ENCODE measurements at regions not wholly inside any gene's neighbourhood (a gene's known extent, or its start where the extent isn't known, plus 50 kb on each side); places are given as distances from the start of the nearest gene placed in this dataset.

GRCh38 chr12:92535961-92536360 is 166.8 kb upstream of the PLEKHG7 start:
- no peak for DNase-seq (ENCODE audit: low spot score)

GRCh38 chr12:92533280-92533890 is 169.4 kb upstream of the PLEKHG7 start:
- no peak for DNase-seq (ENCODE audit: low spot score)

- DNase-seq (ENCODE audit: low spot score) = no peak
Measured at GRCh38 chr12:92530706-92531105, 172.1 kb upstream of the PLEKHG7 start.

GRCh38 chr12:92529944-92530343 is 172.8 kb upstream of the PLEKHG7 start:
- no peak for DNase-seq (ENCODE audit: low spot score)

GRCh38 chr12:92528586-92528985 is 174.2 kb upstream of the PLEKHG7 start:
- no peak for DNase-seq (ENCODE audit: low spot score)

GRCh38 chr12:92528097-92528496 is 174.7 kb upstream of the PLEKHG7 start:
- DNase-seq (ENCODE audit: low spot score) = no peak

- DNase-seq (ENCODE audit: low spot score) = no peak
Measured at GRCh38 chr12:92524489-92524888, 178.3 kb upstream of the PLEKHG7 start.

GRCh38 chr12:92520511-92520910 is 182.3 kb upstream of the PLEKHG7 start:
- no peak for DNase-seq (ENCODE audit: low spot score)

- no peak for DNase-seq (ENCODE audit: low spot score)
Measured at GRCh38 chr12:92519284-92519683, 183.5 kb upstream of the PLEKHG7 start.

- no peak for DNase-seq (ENCODE audit: low spot score)
Measured at GRCh38 chr12:92518071-92518470, 184.7 kb upstream of the PLEKHG7 start.

- DNase-seq (ENCODE audit: low spot score) = no peak
Measured at GRCh38 chr12:92516277-92516600, 186.6 kb upstream of the PLEKHG7 start.

GRCh38 chr12:92513231-92513730 is 189.5 kb upstream of the PLEKHG7 start:
- DNase-seq (ENCODE audit: low spot score) = no peak

GRCh38 chr12:92511786-92512185 is 191.0 kb upstream of the PLEKHG7 start:
- DNase-seq (ENCODE audit: low spot score) = no peak

GRCh38 chr12:92509156-92509738 is 193.5 kb upstream of the PLEKHG7 start:
- DNase-seq (ENCODE audit: low spot score) = no peak

GRCh38 chr12:92506891-92507290 is 195.9 kb upstream of the PLEKHG7 start:
- DNase-seq (ENCODE audit: low spot score) = no peak

GRCh38 chr12:92506460-92506859 is 196.3 kb upstream of the PLEKHG7 start:
- no peak for DNase-seq (ENCODE audit: low spot score)

GRCh38 chr12:92505254-92506231 is 197.2 kb upstream of the PLEKHG7 start:
- DNase-seq (ENCODE audit: low spot score) = peak; percentile 15

GRCh38 chr12:92504594-92504981 is 198.2 kb upstream of the PLEKHG7 start:
- DNase-seq (ENCODE audit: low spot score) = no peak

- DNase-seq (ENCODE audit: low spot score) = no peak
Measured at GRCh38 chr12:92503971-92504593, 198.7 kb upstream of the PLEKHG7 start.

GRCh38 chr12:92503029-92503931 is 199.5 kb upstream of the PLEKHG7 start:
- DNase-seq (ENCODE audit: low spot score) = no peak

- DNase-seq (ENCODE audit: low spot score) = no peak
Measured at GRCh38 chr12:92502417-92503028, 200.3 kb upstream of the PLEKHG7 start.
